Spleen (tissue), 7 donors: ENCODE measurements at regions not wholly inside any gene's neighbourhood (a gene's known extent, or its start where the extent isn't known, plus 50 kb on each side); places are given as distances from the start of the nearest gene placed in this dataset.

Source experiments
- POLR2A ChIP-seq, 3 donors: fragments of 450-650 bp; IDR thresholded peaks; one replicate each; pipeline ENCODE4 v1.5.1; 2017; ENCODE audit warnings: antibody characterized with exemption in 3 of 3, mild to moderate bottlenecking in 1 of 3
- POLR2AphosphoS5 ChIP-seq, 3 donors: sonication (generic); formaldehyde crosslinking; IDR thresholded peaks; one replicate each; pipeline ENCODE4 v1.5.1; 2017; ENCODE audit warnings: antibody characterized with exemption in 3 of 3
- TF ChIP-seq, protein P1 (sequence below), 11 experiments: fragments of 200-600 bp in 7 of 11; fragments of 450-650 bp in 4 of 11; sonication (generic) in 4 of 11; IDR thresholded peaks in 8 of 11; conservative IDR thresholded peaks in 3 of 11; 1 replicate in 7 of 11; 2 replicates in 4 of 11; pipeline versions ENCODE4 v1.4.0 to v1.8.0; 2016 to 2021; ENCODE audit warnings: antibody characterized with exemption in 11 of 11, inconsistent platforms in 4 of 11, mild to moderate bottlenecking in 1 of 11
- donor health status: DM: no; HTN: no; CAD: no; lungs with moderate emphysema.
- donor health status: DM: no; HTN: no; CAD: no.
- donor health status: DM: no; HTN: no; CAD: no.

DNA sequence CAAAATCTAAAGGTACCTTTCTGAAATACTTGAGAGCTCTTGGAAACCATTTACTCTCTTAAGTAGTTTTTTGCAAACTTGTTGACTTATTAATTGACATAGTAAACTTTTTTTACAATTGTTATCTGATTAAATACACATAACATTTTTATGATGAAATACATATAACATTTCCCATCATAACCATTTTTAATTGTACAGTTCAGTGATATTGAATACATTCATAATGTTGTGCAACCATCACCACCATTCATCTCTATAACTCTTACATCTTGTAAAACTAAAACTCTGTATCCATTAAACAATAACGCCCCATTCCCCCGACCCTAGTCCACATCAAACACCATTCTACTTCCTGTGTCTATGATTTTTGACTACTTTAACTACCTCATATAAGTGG lies 95.7 kb upstream of the ZNF648 start:
- TF ChIP-seq POLR2A (IDR thresholded peaks at IDR 0.05) (no peak), POLR2AphosphoS5 (IDR thresholded peaks at IDR 0.05) (no peak)
- TF ChIP-seq, protein P1, sequence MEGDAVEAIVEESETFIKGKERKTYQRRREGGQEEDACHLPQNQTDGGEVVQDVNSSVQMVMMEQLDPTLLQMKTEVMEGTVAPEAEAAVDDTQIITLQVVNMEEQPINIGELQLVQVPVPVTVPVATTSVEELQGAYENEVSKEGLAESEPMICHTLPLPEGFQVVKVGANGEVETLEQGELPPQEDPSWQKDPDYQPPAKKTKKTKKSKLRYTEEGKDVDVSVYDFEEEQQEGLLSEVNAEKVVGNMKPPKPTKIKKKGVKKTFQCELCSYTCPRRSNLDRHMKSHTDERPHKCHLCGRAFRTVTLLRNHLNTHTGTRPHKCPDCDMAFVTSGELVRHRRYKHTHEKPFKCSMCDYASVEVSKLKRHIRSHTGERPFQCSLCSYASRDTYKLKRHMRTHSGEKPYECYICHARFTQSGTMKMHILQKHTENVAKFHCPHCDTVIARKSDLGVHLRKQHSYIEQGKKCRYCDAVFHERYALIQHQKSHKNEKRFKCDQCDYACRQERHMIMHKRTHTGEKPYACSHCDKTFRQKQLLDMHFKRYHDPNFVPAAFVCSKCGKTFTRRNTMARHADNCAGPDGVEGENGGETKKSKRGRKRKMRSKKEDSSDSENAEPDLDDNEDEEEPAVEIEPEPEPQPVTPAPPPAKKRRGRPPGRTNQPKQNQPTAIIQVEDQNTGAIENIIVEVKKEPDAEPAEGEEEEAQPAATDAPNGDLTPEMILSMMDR (IDR thresholded peaks at IDR 0.05 in 8 of 11, conservative IDR thresholded peaks at IDR 0.05 in 3 of 11) = no peak
